HG02884 (cell line): ENCODE measurements at regions not wholly inside any gene's neighbourhood (a gene's known extent, or its start where the extent isn't known, plus 50 kb on each side); places are given as distances from the start of the nearest gene placed in this dataset.

ENCODE experiments used
- ATAC-seq: cut with Tn5 transposase; IDR thresholded peaks from one replicate; pipeline ENCODE4 v1.9.1; 2021; ENCODE audit warnings: mild to moderate bottlenecking, moderate library complexity; ENCODE audit not compliant: unreplicated experiment

DNA sequence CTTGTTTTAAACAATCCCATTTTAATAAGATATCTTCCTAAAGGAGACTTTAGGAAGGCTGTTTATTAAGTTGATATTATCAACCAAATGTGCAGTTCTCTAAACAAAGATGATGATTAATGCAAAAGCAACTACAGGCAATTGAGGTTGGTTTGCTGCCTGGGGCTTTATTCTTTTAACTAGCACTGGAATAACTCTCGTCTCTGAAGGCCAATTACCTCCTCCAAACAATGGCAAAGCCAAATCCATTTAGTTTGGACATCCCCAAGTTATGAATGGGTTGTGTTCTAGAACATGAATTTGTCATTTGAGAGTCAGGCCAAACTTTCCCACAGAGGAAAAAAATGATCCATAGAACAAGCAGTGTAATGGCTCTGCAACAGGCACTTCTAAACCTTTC lies 114.1 kb downstream of the SLC16A9 start:
- ATAC-seq, result no peak

DNA sequence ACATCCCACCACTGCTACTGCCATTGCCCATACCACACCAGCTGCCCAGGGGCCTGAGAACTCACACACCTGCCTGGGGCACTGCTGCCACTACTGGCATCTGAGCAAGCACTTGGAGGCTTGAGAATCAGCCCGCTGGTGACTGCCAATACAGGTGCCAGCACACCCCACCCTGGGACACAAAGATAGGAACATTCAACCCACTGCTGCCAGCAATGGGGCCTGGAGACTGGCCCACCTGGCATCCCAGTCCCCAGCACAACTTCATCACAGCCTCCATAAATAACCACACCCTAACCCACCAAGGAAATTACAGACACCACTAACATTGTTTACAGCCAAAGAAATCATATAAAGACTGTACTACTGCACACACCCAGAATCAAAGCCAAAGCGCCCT lies 115.9 kb downstream of the SLC16A9 start:
- ATAC-seq, result no peak

DNA sequence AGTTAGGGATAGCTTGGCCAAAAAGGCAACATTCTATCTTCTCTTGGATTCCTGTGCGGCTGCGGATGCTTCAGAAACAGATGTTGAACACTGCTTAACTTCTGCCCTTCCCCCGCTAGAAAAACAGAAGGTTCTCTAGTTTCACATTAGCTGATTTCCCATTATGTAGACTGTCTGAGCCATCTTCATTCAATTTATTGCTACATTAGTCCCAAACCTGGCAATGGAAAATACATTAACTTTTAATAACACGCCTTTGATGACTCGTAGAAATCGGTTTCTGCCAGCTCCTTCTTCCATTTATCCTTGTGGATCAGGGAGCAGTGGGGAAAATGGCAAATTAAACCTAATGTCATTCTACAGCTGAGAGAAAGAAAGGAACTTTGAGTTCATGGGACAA lies 119.9 kb downstream of the SLC16A9 start:
- ATAC-seq, result no peak

DNA sequence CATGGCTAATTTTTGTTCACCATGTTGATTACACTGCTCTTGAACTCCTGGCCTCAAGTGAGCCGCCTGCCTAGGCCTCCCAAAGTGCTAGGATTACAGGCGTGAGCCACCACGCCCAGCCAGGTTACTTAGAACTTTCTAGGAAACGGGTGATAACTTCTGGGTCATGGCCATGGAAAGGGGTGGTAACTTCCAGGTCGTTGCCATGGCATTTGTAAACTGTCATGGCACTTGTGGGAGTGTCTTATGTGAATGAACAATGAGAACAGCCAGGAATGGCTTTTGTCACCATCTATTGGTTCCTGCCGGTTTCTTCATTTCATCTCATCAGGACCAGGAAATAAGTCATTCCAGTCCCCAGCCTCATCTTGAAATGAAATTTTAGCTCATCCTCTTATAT lies 120.9 kb downstream of the SLC16A9 start:
- no peak for ATAC-seq

DNA sequence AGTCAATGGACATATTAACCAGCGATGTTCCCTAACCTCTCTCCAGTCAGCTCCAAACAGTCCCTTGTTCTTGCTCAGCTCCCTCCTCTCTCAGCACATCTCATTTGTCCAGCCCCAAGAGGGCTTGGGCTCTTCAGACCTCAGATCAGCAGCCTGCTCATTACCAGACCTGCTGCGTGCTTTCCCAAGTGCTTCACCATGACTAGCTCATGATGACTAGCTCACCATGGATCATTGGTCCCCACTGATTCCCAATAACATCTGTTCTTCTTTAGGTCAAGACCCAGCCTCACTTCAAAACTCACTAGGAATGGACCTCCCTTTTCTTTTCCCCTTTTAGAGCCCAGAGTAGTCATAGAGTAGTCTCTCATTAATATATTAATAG lies 121.9 kb downstream of the SLC16A9 start:
- no peak for ATAC-seq

DNA sequence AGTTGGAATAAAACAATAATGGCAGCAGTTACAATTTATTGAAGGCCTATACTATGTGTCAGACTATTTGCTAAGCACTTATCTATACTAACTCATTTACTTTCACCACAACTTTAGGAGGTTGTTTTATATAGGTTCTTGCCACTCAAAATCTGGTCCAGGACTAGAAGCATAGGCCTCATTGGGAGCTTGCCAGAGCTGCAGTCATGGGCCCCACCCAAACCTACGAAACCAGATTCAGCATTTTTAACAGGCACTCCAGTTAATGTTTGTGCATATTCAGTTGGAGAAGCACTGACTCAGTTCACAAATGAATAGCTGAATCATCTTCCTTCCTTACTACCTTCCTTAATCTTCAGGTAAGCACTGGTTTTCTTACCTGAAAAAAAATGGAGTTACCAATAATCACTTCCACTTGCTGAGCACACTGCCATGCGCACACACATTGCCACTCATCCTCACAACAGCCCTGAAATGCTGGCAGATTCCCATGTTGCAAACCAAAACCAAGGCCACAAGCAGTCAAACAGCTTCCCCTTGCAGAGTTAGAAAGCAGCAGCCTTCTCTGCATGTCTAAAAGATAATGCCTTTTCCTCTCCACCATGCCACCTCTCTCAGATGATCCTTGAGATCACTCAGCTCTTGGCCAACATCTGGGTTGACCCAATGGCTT lies 122.4 kb downstream of the SLC16A9 start:
- no peak for ATAC-seq

GRCh38 chr10:59586407-59586891 lies 123.2 kb downstream of the SLC16A9 start:
- ATAC-seq, result no peak

- ATAC-seq, result no peak
Observed at GRCh38 chr10:59585046-59585700, 124.5 kb downstream of the SLC16A9 start.

DNA sequence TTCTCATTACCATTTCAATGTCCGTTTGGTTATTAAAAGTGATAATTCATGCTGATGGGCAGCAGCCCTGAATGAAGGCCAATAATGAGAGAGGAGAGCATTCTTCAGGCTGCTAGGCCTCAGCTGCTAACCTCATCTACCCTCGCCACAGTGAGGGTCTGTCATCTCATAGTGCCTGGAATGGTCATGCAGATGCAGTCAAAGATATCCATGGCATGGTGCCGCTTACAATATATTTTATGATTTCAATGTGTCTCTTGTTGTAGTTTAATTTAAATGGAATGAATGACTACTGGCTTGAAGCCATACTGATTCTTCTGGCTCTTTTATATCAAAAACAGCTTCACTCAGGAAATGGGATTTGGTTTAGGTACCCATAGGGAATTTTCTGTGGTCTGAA lies 126.9 kb downstream of the SLC16A9 start:
- no peak for ATAC-seq

DNA sequence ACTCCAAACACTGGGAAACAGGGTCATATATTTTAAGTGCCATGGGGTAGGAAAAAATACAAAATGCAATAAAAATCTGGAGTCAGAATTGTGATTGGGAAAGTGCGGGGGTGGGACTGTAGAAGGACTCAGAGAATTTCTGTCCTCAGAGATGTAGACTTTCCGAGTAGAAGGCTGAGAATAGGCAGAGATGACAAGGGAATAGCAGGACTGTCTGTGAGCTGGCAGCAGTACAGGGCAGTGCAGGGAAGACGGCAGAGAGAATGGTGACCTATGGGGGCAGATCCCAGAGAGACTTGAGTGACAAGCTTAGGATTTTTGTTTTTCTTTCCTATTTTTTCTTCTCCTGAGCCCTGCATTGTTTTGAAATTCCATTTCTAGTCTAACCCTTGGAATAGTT lies 127.6 kb downstream of the SLC16A9 start:
- no peak for ATAC-seq

DNA sequence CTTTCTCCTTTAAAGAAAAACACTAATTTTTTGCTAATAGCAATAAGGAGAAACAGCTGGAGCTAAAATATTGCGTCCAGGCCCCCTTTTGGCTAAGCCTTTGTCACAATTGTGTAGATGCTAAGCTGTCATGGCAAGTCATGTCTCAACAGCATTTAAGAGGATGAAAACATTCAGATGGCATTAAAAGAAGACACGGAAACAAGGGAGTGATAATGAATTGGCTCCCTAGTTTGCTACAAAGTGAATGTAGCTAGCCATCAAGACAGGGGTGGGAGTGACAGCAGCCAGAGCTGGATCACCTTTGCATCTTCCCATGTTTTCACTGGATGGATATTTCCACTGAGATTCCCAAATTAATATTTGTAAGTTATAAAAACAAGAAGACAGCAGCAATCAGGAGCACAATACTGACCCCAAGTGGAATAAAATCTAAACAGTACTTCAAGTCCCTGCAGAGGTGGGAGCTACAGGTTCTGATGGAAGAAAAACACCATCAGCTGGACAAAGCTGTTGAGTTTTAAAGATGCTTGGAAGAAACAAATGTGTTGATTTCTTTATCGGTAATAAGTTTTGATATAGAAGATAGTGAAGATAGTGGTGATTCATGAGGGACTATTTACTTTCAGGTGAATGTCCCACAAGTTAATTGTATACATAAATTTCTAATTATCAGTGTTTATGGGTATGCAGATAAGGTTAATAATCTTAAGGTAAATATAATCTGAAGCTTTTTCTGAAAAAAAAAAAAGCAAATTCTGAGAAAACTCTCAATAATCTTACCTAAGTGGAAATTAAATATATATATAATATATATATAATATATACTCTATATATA lies 129.4 kb downstream of the SLC16A9 start:
- no peak for ATAC-seq

DNA sequence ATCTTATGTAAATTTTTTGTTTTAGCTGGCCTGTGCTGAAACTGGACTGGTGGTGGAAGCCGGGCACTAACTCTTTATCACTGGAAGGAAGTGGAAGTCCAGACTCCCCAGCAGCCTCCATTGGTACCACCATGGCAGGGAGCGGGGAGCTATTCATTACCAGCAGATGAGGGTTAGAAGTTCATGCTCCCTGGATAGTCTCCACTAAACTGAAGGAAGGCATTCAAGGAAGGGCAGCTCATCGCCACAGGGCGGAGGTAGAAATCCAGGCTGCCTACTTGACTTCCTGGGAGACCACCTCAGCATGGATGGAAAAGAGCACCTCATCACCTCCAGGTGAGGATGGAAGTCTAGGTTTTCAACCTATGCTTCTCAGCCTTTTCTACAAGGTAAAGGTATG lies 130.9 kb downstream of the SLC16A9 start:
- ATAC-seq, result no peak

- peak; percentile 57 for ATAC-seq
Observed at GRCh38 chr10:59577984-59578383, 131.7 kb downstream of the SLC16A9 start.

DNA sequence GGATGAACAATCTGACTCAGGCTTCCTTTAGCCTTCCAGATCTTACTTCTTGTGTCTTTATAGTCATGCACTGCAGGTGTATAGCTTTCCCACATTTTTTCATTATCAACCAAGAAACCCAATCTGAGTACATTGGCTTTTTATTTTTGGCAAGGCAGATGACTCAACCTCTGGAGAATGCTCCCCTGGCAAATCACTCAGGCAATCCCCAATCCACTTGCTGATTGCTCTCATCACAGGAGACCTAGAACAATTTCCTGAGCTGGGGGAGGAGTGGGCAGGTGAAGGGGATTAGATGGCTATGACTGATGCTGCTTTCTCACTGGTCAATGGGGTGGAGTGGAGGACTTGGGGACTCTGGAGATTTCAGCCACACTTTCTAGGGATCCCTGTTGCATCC lies 134.4 kb downstream of the SLC16A9 start:
- no peak for ATAC-seq

DNA sequence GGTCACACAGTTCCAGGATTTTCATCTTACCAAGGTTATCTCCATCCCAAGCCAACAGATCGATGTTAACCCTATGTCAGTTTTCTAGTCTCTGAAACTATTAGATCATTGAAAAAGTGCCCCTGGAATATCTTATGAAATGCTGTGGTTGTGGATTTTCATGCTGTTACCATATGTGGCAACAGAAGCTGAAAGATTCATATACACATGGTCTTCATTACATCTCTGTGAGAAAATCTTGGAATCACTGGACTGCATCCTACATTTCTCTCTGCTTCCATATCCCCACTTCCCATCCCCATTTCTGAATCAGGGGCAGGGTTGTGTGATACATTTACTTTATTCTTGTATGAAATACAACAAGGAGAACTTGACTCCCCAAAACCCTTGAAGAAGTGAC lies 146.1 kb downstream of the SLC16A9 start:
- no peak for ATAC-seq

- ATAC-seq, result no peak
Observed at GRCh38 chr10:59562126-59562525, 147.5 kb downstream of the SLC16A9 start.

DNA sequence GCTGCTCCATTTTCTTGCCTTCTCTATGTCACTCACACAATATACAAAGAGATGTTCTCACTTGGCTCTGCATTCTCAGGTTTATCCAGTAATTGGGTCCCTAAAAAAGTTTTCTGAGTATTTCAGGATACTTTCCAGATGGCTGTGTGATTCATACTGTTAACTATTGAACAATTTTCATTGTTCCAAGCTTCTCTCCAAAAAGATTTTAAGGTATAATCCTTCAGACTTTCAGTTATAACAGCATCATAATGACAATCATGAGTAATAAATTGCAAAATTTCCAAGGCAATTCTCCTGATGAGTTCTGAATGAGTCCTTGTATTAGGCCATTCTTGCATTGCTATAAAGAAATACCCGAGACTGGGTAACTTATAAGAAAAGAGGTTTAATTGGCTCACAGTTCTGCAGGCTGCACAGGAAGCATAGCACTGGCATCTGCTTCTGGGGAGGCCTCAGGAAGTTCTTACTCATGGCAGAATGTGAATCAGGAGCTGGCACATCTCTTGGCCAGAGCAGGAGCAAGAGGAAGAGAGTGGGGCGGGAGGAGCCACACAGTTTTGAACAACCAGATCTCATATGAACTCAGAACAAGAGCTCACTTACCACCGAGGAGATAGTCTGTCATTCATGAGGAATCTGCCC lies 148.1 kb downstream of the SLC16A9 start:
- no peak for ATAC-seq

GRCh38 chr10:59560990-59561389 lies 148.7 kb downstream of the SLC16A9 start:
- no peak for ATAC-seq

DNA sequence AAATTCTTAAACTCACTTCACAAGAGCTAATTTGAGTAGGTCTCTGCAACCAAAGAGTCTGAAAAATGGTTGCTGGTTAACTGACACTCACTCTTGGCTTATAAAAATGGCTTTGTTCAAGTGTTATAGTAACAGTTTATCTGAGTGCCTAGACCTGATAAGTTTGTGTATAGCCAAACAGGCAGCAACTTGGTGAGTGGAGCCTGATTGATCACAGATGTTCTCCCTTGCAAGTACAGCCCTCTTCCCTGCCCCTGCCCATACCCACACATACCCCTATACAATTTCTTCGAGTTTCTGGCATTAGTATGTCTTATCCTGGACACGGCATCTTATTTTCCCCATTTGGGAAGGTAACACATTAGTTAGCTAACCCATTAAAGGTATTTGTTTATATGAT lies 149.5 kb downstream of the SLC16A9 start:
- ATAC-seq, result no peak

DNA sequence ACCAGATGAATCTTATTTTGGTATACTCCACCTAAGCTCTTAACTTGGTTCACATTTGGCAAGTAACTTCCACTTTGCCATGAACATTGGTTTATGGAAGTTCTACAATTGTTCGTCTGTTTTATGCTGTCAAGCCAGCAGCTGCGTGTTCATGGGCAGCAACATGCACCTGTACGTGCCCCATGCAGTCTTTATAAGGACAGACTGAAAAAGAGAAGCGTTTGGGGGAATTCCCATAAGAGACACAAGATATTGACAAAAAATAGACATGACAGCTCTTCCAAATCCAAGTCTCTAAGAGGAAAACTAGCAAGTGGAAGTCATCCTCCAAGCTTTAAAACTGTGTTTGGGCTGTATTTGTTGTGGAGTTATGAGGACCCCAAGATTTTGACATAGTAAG lies 151.6 kb downstream of the SLC16A9 start:
- no peak for ATAC-seq

DNA sequence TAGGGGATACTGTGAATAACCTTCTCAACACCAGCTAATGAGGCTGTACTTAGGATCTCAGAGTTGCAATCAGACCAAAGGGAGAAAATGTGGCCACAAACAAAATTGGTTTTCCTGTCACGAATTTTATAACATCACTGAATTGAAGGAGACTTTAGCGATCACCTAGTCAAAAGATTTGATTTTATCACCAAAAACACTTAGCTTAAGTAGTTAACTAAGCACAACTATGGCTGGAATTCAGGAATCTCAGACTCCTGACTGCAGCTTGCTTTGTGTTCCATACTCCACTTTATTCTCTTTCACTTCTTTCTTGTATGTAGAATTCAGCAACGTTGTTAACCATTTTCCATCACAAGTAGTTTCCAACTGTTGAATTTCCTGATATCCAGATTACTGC lies 152.0 kb downstream of the SLC16A9 start:
- no peak for ATAC-seq
